H1 (cell line): ENCODE measurements at regions not wholly inside any gene's neighbourhood (a gene's known extent, or its start where the extent isn't known, plus 50 kb on each side); places are given as distances from the start of the nearest gene placed in this dataset.

Experiments
- CTCF ChIA-PET: fragments of 300-600 bp; sonication (Branson Sonifier 250); formaldehyde crosslinking; loops from one replicate; lab custom pipeline; 2021; ENCODE audit not compliant: partially characterized antibody; lab: Charles Lee
- POLR2A ChIA-PET: fragments of 300-600 bp; sonication (Branson Sonifier 250); formaldehyde crosslinking; loops from one replicate; lab custom pipeline; 2021; ENCODE audit warnings: inconsistent platforms; ENCODE audit not compliant: partially characterized antibody; lab: Charles Lee
- DNase-seq, 2 experiments: peaks; one replicate each; pipeline versions ENCODE4 v3.0.0 to v3.0.0-alpha.2; 2010 to 2022; ENCODE audit warnings: low spot score in 2 of 2, low read depth in 1 of 2, mixed read lengths in 1 of 2
- FAIRE-seq: peaks from 2 replicates; lab custom pipeline; 2011; peaks lifted over from hg19 to GRCh38; lab: Jason Lieb, UNC
- H2AFZ ChIP-seq: 2 replicates; pipeline ENCODE4 v1.8.1; 2012; ENCODE audit warnings: low read length, inconsistent platforms
- H2AK5ac ChIP-seq: 2 replicates; pipeline ENCODE4 v1.6.1; 2013; ENCODE audit warnings: low read depth, low read length
- H2BK120ac ChIP-seq: replicated peaks from 2 replicates; pipeline ENCODE3; 2013; ENCODE audit warnings: low read depth, low read length, inconsistent platforms
- H2BK12ac ChIP-seq: 2 replicates; pipeline ENCODE4 v1.6.1; 2013; ENCODE audit warnings: low read depth, low read length
- H2BK15ac ChIP-seq: 2 replicates; pipeline ENCODE4 v1.6.1; 2013; ENCODE audit warnings: low read length
- H2BK20ac ChIP-seq: 2 replicates; pipeline ENCODE4 v1.6.1; 2013; ENCODE audit warnings: low read length
- H2BK5ac ChIP-seq: 2 replicates; pipeline ENCODE4 v1.6.1; 2013; ENCODE audit warnings: low read depth, low read length
- H3K14ac ChIP-seq: 2 replicates; pipeline ENCODE4 v1.6.1; 2013; ENCODE audit warnings: inconsistent platforms; ENCODE audit not compliant: insufficient read length
- H3K18ac ChIP-seq: 2 replicates; pipeline ENCODE4 v1.6.1; 2013; ENCODE audit warnings: low read length; ENCODE audit errors: extremely low read depth
- H3K23ac ChIP-seq: 2 replicates; pipeline ENCODE4 v1.6.1; 2013; ENCODE audit warnings: inconsistent platforms; ENCODE audit not compliant: insufficient read length
- H3K23me2 ChIP-seq: 2 replicates; pipeline ENCODE4 v1.6.1; 2013; ENCODE audit warnings: low read depth, low read length
- H3K27ac ChIP-seq: 2 replicates; pipeline ENCODE4 v1.6.1; 2011; ENCODE audit warnings: low read depth, low read length, inconsistent platforms
- H3K27me3 ChIP-seq, 4 experiments: replicated peaks in 1 of 4; 1 replicate in 1 of 4; 2 replicates in 3 of 4; pipeline versions ENCODE4 v1.6.1 to v1.8.1; 2011 to 2013; ENCODE audit warnings: low read length in 3 of 4, mild to moderate bottlenecking in 3 of 4, inconsistent platforms in 2 of 4, mixed read lengths in 2 of 4, moderate library complexity in 1 of 4; ENCODE audit not compliant: control insufficient read depth in 3 of 4, insufficient read depth in 3 of 4; ENCODE audit errors: extremely low read depth in 1 of 4
- H3K36me3 ChIP-seq, 4 experiments: 2 replicates each; pipeline versions ENCODE4 v1.6.1 to v1.8.1; 2011 to 2013; ENCODE audit warnings: mild to moderate bottlenecking in 4 of 4, low read length in 3 of 4, moderate library complexity in 2 of 4, control low read depth in 1 of 4, inconsistent platforms in 1 of 4; ENCODE audit not compliant: insufficient read depth in 4 of 4, control insufficient read depth in 2 of 4
- H3K4ac ChIP-seq: replicated peaks from 2 replicates; pipeline ENCODE3; 2013; ENCODE audit warnings: low read length, low read depth, mixed read lengths, inconsistent platforms; ENCODE audit not compliant: insufficient read length
- H3K4me1 ChIP-seq, 4 experiments: replicated peaks in 1 of 4; 1 replicate in 1 of 4; 2 replicates in 3 of 4; pipeline versions ENCODE4 v1.6.1 to v1.8.1; 2011 to 2013; ENCODE audit warnings: low read length in 3 of 4, inconsistent platforms in 2 of 4, mixed read lengths in 1 of 4; ENCODE audit not compliant: insufficient read depth in 4 of 4, control insufficient read depth in 3 of 4
- H3K4me2 ChIP-seq, 2 experiments: 2 replicates each; pipeline versions ENCODE4 v1.6.1 to v1.8.1; 2011 to 2013; ENCODE audit warnings: low read depth in 2 of 2, low read length in 2 of 2, control low read depth in 1 of 2, inconsistent platforms in 1 of 2, mild to moderate bottlenecking in 1 of 2; ENCODE audit not compliant: insufficient read depth in 1 of 2
- H3K4me3 ChIP-seq, 4 experiments: fragments of 200-600, 300-600 bp in 1 of 4; sonication (generic), shearing (Covaris generic), sonication (Bioruptor Twin) in 1 of 4; 2 replicates each; pipeline versions ENCODE4 v1.5.1 to v1.8.1; 2011 to 2016; ENCODE audit warnings: low read length in 4 of 4, low read depth in 3 of 4, control low read depth in 2 of 4, inconsistent platforms in 2 of 4, mild to moderate bottlenecking in 2 of 4, mixed read lengths in 1 of 4, moderate library complexity in 1 of 4; ENCODE audit not compliant: insufficient read depth in 2 of 4; ENCODE audit errors: extremely low read depth in 1 of 4
- H3K56ac ChIP-seq: replicated peaks from 2 replicates; pipeline ENCODE3; 2013; ENCODE audit warnings: low read depth, mild to moderate bottlenecking, mixed read lengths, low read length, inconsistent platforms; ENCODE audit not compliant: insufficient read length
- H3K79me1 ChIP-seq: 2 replicates; pipeline ENCODE4 v1.6.1; 2013; ENCODE audit warnings: low read depth, low read length, control low read depth
- H3K79me2 ChIP-seq, 2 experiments: 2 replicates each; pipeline versions ENCODE4 v1.6.1 to v1.8.1; 2012 to 2013; ENCODE audit warnings: low read length in 2 of 2, mild to moderate bottlenecking in 2 of 2, inconsistent platforms in 1 of 2; ENCODE audit not compliant: insufficient read depth in 2 of 2, control insufficient read depth in 1 of 2
- H3K9ac ChIP-seq, 4 experiments: replicated peaks in 1 of 4; 1 replicate in 1 of 4; 2 replicates in 3 of 4; pipeline versions ENCODE4 v1.6.1 to v1.8.1; 2011 to 2013; ENCODE audit warnings: low read depth in 3 of 4, low read length in 3 of 4, control low read depth in 2 of 4, mild to moderate bottlenecking in 2 of 4, moderate library complexity in 2 of 4, inconsistent platforms in 1 of 4; ENCODE audit errors: extremely low read depth in 1 of 4
- H3K9me3 ChIP-seq, 2 experiments: 2 replicates each; pipeline versions ENCODE4 v1.6.1 to v1.8.1; 2012 to 2013; ENCODE audit warnings: mild to moderate bottlenecking in 2 of 2, moderate library complexity in 2 of 2, control low read depth in 1 of 2, inconsistent platforms in 1 of 2, low read depth in 1 of 2, low read length in 1 of 2, mixed read lengths in 1 of 2; ENCODE audit not compliant: insufficient read depth in 2 of 2
- H4K20me1 ChIP-seq, 2 experiments: replicated peaks in 1 of 2; 2 replicates each; pipeline versions ENCODE3 to v1.8.1; 2011 to 2013; ENCODE audit warnings: inconsistent platforms in 2 of 2, low read length in 2 of 2, mild to moderate bottlenecking in 1 of 2; ENCODE audit not compliant: insufficient read depth in 2 of 2, control insufficient read depth in 1 of 2
- H4K5ac ChIP-seq: 2 replicates; pipeline ENCODE4 v1.6.1; 2013; ENCODE audit warnings: low read length, low read depth, mixed read lengths, inconsistent platforms; ENCODE audit not compliant: insufficient read length
- H4K8ac ChIP-seq: 2 replicates; pipeline ENCODE4 v1.8.0; 2013; ENCODE audit warnings: mild to moderate bottlenecking, moderate library complexity, low read length, inconsistent platforms; ENCODE audit not compliant: insufficient read depth; ENCODE audit errors: extremely low read depth
- H4K91ac ChIP-seq: replicated peaks from 2 replicates; pipeline ENCODE3; 2013; ENCODE audit warnings: low read length, mixed read lengths, inconsistent platforms; ENCODE audit not compliant: insufficient read length
- ATF3 ChIP-seq: IDR thresholded peaks from 2 replicates; pipeline ENCODE4 v1.6.1; 2011; ENCODE audit warnings: low read depth, mild to moderate bottlenecking, low read length; ENCODE audit not compliant: insufficient read depth
- BACH1 ChIP-seq: IDR thresholded peaks from 2 replicates; pipeline ENCODE4 v1.6.1; 2012; ENCODE audit warnings: low read length, improper control_type of control experiment
- BCL11A ChIP-seq, 2 experiments: IDR thresholded peaks; one replicate each; pipeline ENCODE4 v1.6.1; 2011; ENCODE audit warnings: low read depth in 2 of 2, low read length in 2 of 2, mild to moderate bottlenecking in 2 of 2
- EGR1 ChIP-seq: IDR thresholded peaks from 2 replicates; pipeline ENCODE4 v1.6.1; 2011; ENCODE audit warnings: low read depth, low read length, borderline replicate concordance
- FOSL1 ChIP-seq: IDR thresholded peaks from 2 replicates; pipeline ENCODE4 v1.6.1; 2011; ENCODE audit warnings: mild to moderate bottlenecking, low read depth, low read length, moderate library complexity; ENCODE audit not compliant: insufficient read depth
- GTF2F1 ChIP-seq: IDR thresholded peaks from 2 replicates; pipeline ENCODE4 v1.6.1; 2012; ENCODE audit warnings: low read depth, low read length, improper control_type of control experiment, borderline replicate concordance
- HDAC6 ChIP-seq: IDR thresholded peaks from one replicate; pipeline ENCODE4 v1.7.1; 2012; ENCODE audit warnings: low read depth, mild to moderate bottlenecking, inconsistent platforms, low read length, moderate library complexity
- RAD21 ChIP-seq, 2 experiments: IDR thresholded peaks in 1 of 2; conservative IDR thresholded peaks in 1 of 2; 2 replicates each; pipeline ENCODE4 v1.6.1; 2011; ENCODE audit warnings: low read depth in 2 of 2, low read length in 2 of 2, improper control_type of control experiment in 1 of 2, inconsistent platforms in 1 of 2, mild to moderate bottlenecking in 1 of 2, moderate library complexity in 1 of 2
- SIN3A ChIP-seq, 2 experiments: IDR thresholded peaks in 1 of 2; conservative IDR thresholded peaks in 1 of 2; 2 replicates each; pipeline ENCODE4 v1.6.1; 2011 to 2012; ENCODE audit warnings: low read length in 2 of 2, improper control_type of control experiment in 1 of 2, low read depth in 1 of 2, mild to moderate bottlenecking in 1 of 2
- SIRT6 ChIP-seq: IDR thresholded peaks from one replicate; pipeline ENCODE4 v1.7.1; 2012; ENCODE audit warnings: low read length, inconsistent platforms
- SIX5 ChIP-seq: IDR thresholded peaks from 2 replicates; pipeline ENCODE4 v1.6.1; 2011; ENCODE audit warnings: mild to moderate bottlenecking, low read depth, low read length
- TAF1 ChIP-seq: IDR thresholded peaks from 2 replicates; pipeline ENCODE4 v1.6.1; 2011; ENCODE audit warnings: mild to moderate bottlenecking, low read depth, low read length
- TEAD4 ChIP-seq: IDR thresholded peaks from 2 replicates; pipeline ENCODE4 v1.6.1; 2012; ENCODE audit warnings: low read depth, low read length, inconsistent platforms, mixed read lengths
- WGBS, 2 experiments: shearing (Covaris generic) in 1 of 2; methylation state at CpG; one replicate each; pipeline versions ENCODE4 v1.1.6 to v1.1.7; 2013 to 2015; ENCODE audit warnings: low lambda C conversion rate in 2 of 2, mixed read lengths in 2 of 2, inconsistent platforms in 1 of 2, low coverage in 1 of 2, missing lambda C conversion rate in 1 of 2; ENCODE audit not compliant: insufficient replicate concordance in 2 of 2, insufficient coverage in 1 of 2, insufficient read length in 1 of 2; ENCODE audit errors: extremely low coverage in 1 of 2, missing lambda C conversion rate in 1 of 2; 5-methylcytosine and 5-hydroxymethylcytosine counted together

- no peak overlapping the region for H4K8ac ChIP-seq
- H3K4me2 ChIP-seq, result no peak overlapping the region
- no peak for DNase-seq
- no peak for FAIRE-seq
- no peak overlapping the region for H3K56ac ChIP-seq
- no peaks in the 10 kb centered on the region for H3K23me2 ChIP-seq
- H2AFZ ChIP-seq, result no peak overlapping the region
- H3K23ac ChIP-seq, result no peak overlapping the region
- H3K18ac ChIP-seq, result no peak overlapping the region
- H3K27me3 ChIP-seq, result no peaks in the 10 kb centered on the region
- no peak overlapping the region for H3K9ac ChIP-seq
- H4K5ac ChIP-seq, result no peak overlapping the region
- no peak overlapping the region for H3K27ac ChIP-seq
- ChIA-PET POLR2A (no interaction called here), CTCF (no interaction called here)
- H3K4me1 ChIP-seq, result peaks cover 0 to 6% (median 3%) of the 10 kb centered on the region in 4 experiments; a peak in 4 of 7 replicates
- no peak overlapping the region for H3K14ac ChIP-seq
- H4K91ac ChIP-seq, result no peak overlapping the region
- no peak overlapping the region for H2BK15ac ChIP-seq
- no peak overlapping the region for H2BK20ac ChIP-seq
- no peak overlapping the region for H3K4me3 ChIP-seq
- no peak overlapping the region for H2BK120ac ChIP-seq
- H2BK12ac ChIP-seq, result no peak overlapping the region
- H3K9me3 ChIP-seq, result 0 out of 4 replicates have a peak, but pooled peaks cover 0 to 3% of the 10 kb centered on the region in 2 experiments
- WGBS, 2 experiments, result 83% methylated on average over 5 of the region's 5 CpGs; no CpG with 5 or more reads in 1 of the 2 experiments
- H4K20me1 ChIP-seq, result no peaks in the 10 kb centered on the region
- H2BK5ac ChIP-seq, result no peak overlapping the region
- no peaks in the 10 kb centered on the region for H3K79me1 ChIP-seq
- H3K4ac ChIP-seq, result no peak overlapping the region
- no peaks in the 10 kb centered on the region for H3K36me3 ChIP-seq
- no peak overlapping the region for H2AK5ac ChIP-seq
- H3K79me2 ChIP-seq, result no peaks in the 10 kb centered on the region
- TF ChIP-seq GTF2F1, result no peak
- no peak for TF ChIP-seq BACH1
- TF ChIP-seq SIN3A (conservative IDR thresholded peaks at IDR 0.05 in 1 of 2, IDR thresholded peaks at IDR 0.05 in 1 of 2; ENCODE audit: low read depth in 1 of 2, low read length in 2 of 2), result no peak
- no peak for TF ChIP-seq RAD21 (IDR thresholded peaks at IDR 0.05 in 1 of 2, conservative IDR thresholded peaks at IDR 0.05 in 1 of 2; ENCODE audit: low read depth in 2 of 2, low read length in 2 of 2)
- no peak for TF ChIP-seq BCL11A (IDR thresholded peaks at IDR 0.05; ENCODE audit: low read depth in 2 of 2, low read length in 2 of 2)
- no peak for TF ChIP-seq TEAD4
- no peak for TF ChIP-seq SIX5
- TF ChIP-seq HDAC6, result no peak
- TF ChIP-seq FOSL1, result no peak
- no peak for TF ChIP-seq TAF1
- no peak for TF ChIP-seq EGR1
- TF ChIP-seq ATF3, result no peak
- no peak for TF ChIP-seq SIRT6
Measured at GRCh38 chr5:135149229-135149955, 115.4 kb upstream of the PITX1 start.
